ENCODE measurements at regions not wholly inside any gene's neighbourhood (a gene's known extent, or its start where the extent isn't known, plus 50 kb on each side); places are given as distances from the start of the nearest gene placed in this dataset.

GRCh38 chr6:105952772-105953690, 133.1 kb upstream of the PRDM1 start:
- no peak for DNase-seq (ENCODE audit: low spot score)
- WGBS = 32% methylated on average over 7 of the region's 7 CpGs
- Histone ChIP-seq H3K9me3 (ENCODE audit: control insufficient read depth in 4 of 4, low read length in 3 of 4) (no peaks in the 10 kb centered on the region), H3K4me1 (ENCODE audit: control insufficient read depth in 4 of 4, insufficient read depth in 4 of 4, low read length in 3 of 4) (no peaks in the 10 kb centered on the region), H3K4me3 (ENCODE audit: low read depth in 1 of 3, low read length in 3 of 3) (no peak overlapping the region), H3K36me3 (ENCODE audit: control insufficient read depth in 4 of 4, insufficient read depth in 3 of 4, low read depth in 1 of 4, low read length in 3 of 4) (no peaks in the 10 kb centered on the region), H3K27ac (ENCODE audit: low read depth in 1 of 2, low read length in 2 of 2) (no peak overlapping the region), H3K27me3 (ENCODE audit: control insufficient read depth in 4 of 4, insufficient read depth in 4 of 4, low read length in 3 of 4) (peaks cover 0 to 2% (median 0%) of the 10 kb centered on the region in 4 donors), H3K9ac (ENCODE audit: low read depth in 1 of 2, low read length in 2 of 2) (no peak overlapping the region)
- TF ChIP-seq ATF3 (IDR thresholded peaks at IDR 0.05) (no peak), TAF1 (conservative IDR thresholded peaks at IDR 0.05) (no peak), REST (IDR thresholded peaks at IDR 0.05) (no peak), RAD21 (IDR thresholded peaks at IDR 0.05) (no peak), CTCF (IDR thresholded peaks at IDR 0.05; ENCODE audit: low read depth, low read length, missing input control) (no peak), NR2F2 (IDR thresholded peaks at IDR 0.05) (no peak), JUND (IDR thresholded peaks at IDR 0.05) (no peak), FOXA1 (IDR thresholded peaks at IDR 0.05) (no peak), HNF4G (IDR thresholded peaks at IDR 0.05) (no peak), SP1 (IDR thresholded peaks at IDR 0.05) (no peak), HNF4A (conservative IDR thresholded peaks at IDR 0.05) (no peak), YY1 (IDR thresholded peaks at IDR 0.05) (no peak), GABPA (IDR thresholded peaks at IDR 0.05 in 1 of 2, conservative IDR thresholded peaks at IDR 0.05 in 1 of 2) (no peak), RXRA (IDR thresholded peaks at IDR 0.05) (no peak), MAX (IDR thresholded peaks at IDR 0.05) (no peak), FOXA2 (IDR thresholded peaks at IDR 0.05) (no peak), EGR1 (IDR thresholded peaks at IDR 0.05; ENCODE audit: low read depth in 2 of 2) (no peak), ZBTB33 (IDR thresholded peaks at IDR 0.05) (no peak)
